Neutrophil (primary cell): ENCODE measurements at regions not wholly inside any gene's neighbourhood (a gene's known extent, or its start where the extent isn't known, plus 50 kb on each side); places are given as distances from the start of the nearest gene placed in this dataset.

ENCODE experiments used
- H3K27ac ChIP-seq: fragments of 200-600 bp; sonication (generic); 2 replicates; pipeline ENCODE4 v1.5.1; 2016; ENCODE audit warnings: mild to moderate bottlenecking, moderate library complexity
- H3K27me3 ChIP-seq: fragments of 200-600 bp; sonication (generic); 2 replicates; pipeline ENCODE4 v1.6.0; 2016; ENCODE audit warnings: mild to moderate bottlenecking
- H3K36me3 ChIP-seq: fragments of 200-600 bp; sonication (generic); 2 replicates; pipeline ENCODE4 v1.5.1; 2017
- H3K4me1 ChIP-seq, 2 experiments: fragments of 200-600 bp in 1 of 2; sonication (generic) in 1 of 2; 1 replicate in 1 of 2; 2 replicates in 1 of 2; pipeline versions ENCODE4 v1.5.1 to v1.6.1; 2013 to 2016; ENCODE audit warnings: low read depth in 1 of 2, low read length in 1 of 2, mild to moderate bottlenecking in 1 of 2, moderate library complexity in 1 of 2; ENCODE audit not compliant: control insufficient read depth in 1 of 2, insufficient read depth in 1 of 2
- H3K4me3 ChIP-seq, 2 experiments: fragments of 200-600 bp in 1 of 2; sonication (generic) in 1 of 2; 1 replicate in 1 of 2; 2 replicates in 1 of 2; pipeline ENCODE4 v1.5.1; 2013 to 2016; ENCODE audit warnings: low read depth in 1 of 2, low read length in 1 of 2, mild to moderate bottlenecking in 1 of 2, moderate library complexity in 1 of 2
- H3K9me3 ChIP-seq: fragments of 200-600 bp; sonication (generic); 2 replicates; pipeline ENCODE4 v1.5.1; 2016
- CTCF ChIP-seq: fragments of 200-600 bp; sonication (generic); IDR thresholded peaks from 2 replicates; pipeline ENCODE4 v1.5.1; 2016; ENCODE audit warnings: antibody characterized with exemption

GRCh38 chr7:20520530-20520929 is 94.9 kb upstream of the ABCB5 start:
- no peaks in the 10 kb centered on the region for H3K4me1 ChIP-seq
- no peak for TF ChIP-seq CTCF
- no peaks in the 10 kb centered on the region for H3K27me3 ChIP-seq
- no peak overlapping the region for H3K4me3 ChIP-seq
- H3K9me3 ChIP-seq = no peaks in the 10 kb centered on the region
- no peaks in the 10 kb centered on the region for H3K36me3 ChIP-seq
- no peak overlapping the region for H3K27ac ChIP-seq

GRCh38 chr7:20521243-20521642 is 94.2 kb upstream of the ABCB5 start:
- no peaks in the 10 kb centered on the region for H3K4me1 ChIP-seq
- H3K27me3 ChIP-seq = no peaks in the 10 kb centered on the region
- no peak for TF ChIP-seq CTCF
- no peaks in the 10 kb centered on the region for H3K36me3 ChIP-seq
- H3K27ac ChIP-seq = no peak overlapping the region
- H3K4me3 ChIP-seq = no peak overlapping the region
- no peaks in the 10 kb centered on the region for H3K9me3 ChIP-seq

- no peaks in the 10 kb centered on the region for H3K27me3 ChIP-seq
- no peaks in the 10 kb centered on the region for H3K4me1 ChIP-seq
- no peak overlapping the region for H3K4me3 ChIP-seq
- H3K9me3 ChIP-seq = peaks cover 8% of the 10 kb centered on the region
- no peak for TF ChIP-seq CTCF
- H3K36me3 ChIP-seq = no peaks in the 10 kb centered on the region
- no peak overlapping the region for H3K27ac ChIP-seq
These were observed 86.2 kb upstream of the ABCB5 start for GRCh38 chr7:20529260-20529659.

GRCh38 chr7:20532890-20533289 is 82.6 kb upstream of the ABCB5 start:
- H3K4me3 ChIP-seq = no peak overlapping the region
- H3K36me3 ChIP-seq = no peaks in the 10 kb centered on the region
- H3K27me3 ChIP-seq = no peaks in the 10 kb centered on the region
- no peaks in the 10 kb centered on the region for H3K4me1 ChIP-seq
- TF ChIP-seq CTCF = no peak
- no peak overlapping the region for H3K27ac ChIP-seq
- peaks cover 8% of the 10 kb centered on the region for H3K9me3 ChIP-seq

GRCh38 chr7:20534543-20534942 is 80.9 kb upstream of the ABCB5 start:
- no peak overlapping the region for H3K4me3 ChIP-seq
- no peaks in the 10 kb centered on the region for H3K4me1 ChIP-seq
- no peaks in the 10 kb centered on the region for H3K27me3 ChIP-seq
- H3K36me3 ChIP-seq = no peaks in the 10 kb centered on the region
- no peak overlapping the region for H3K27ac ChIP-seq
- no peak for TF ChIP-seq CTCF
- no peaks in the 10 kb centered on the region for H3K9me3 ChIP-seq

- H3K27ac ChIP-seq = no peak overlapping the region
- no peaks in the 10 kb centered on the region for H3K27me3 ChIP-seq
- TF ChIP-seq CTCF = no peak
- H3K4me1 ChIP-seq = no peaks in the 10 kb centered on the region
- H3K36me3 ChIP-seq = no peaks in the 10 kb centered on the region
- no peaks in the 10 kb centered on the region for H3K9me3 ChIP-seq
- no peak overlapping the region for H3K4me3 ChIP-seq
These were observed 79.9 kb upstream of the ABCB5 start for GRCh38 chr7:20535541-20535940.
